AG04449 (cell line): ENCODE measurements at regions not wholly inside any gene's neighbourhood (a gene's known extent, or its start where the extent isn't known, plus 50 kb on each side); places are given as distances from the start of the nearest gene placed in this dataset.

ENCODE experiments used
- CTCF ChIA-PET: fragments of 350-600 bp; formaldehyde crosslinking; extraction: SDS; loops from one replicate; lab custom pipeline; 2021; ENCODE audit warnings: antibody characterized with exemption; lab: Yijun Ruan, JAX
- POLR2A ChIA-PET: fragments of 400-600, 350-600 bp; formaldehyde crosslinking; extraction: SDS; loops from one replicate; lab custom pipeline; 2020; ENCODE audit warnings: antibody characterized with exemption, inconsistent platforms; lab: Yijun Ruan, JAX
- DNase-seq: peaks from one replicate; pipeline ENCODE4 v3.0.0-alpha.2; 2010; ENCODE audit warnings: low read depth, low spot score
- H3K4me3 ChIP-seq: 2 replicates; pipeline ENCODE4 v1.5.1; 2011; ENCODE audit warnings: low read depth, mild to moderate bottlenecking, control low read depth, low read length
- TF ChIP-seq, protein P1 (sequence below): IDR thresholded peaks from one replicate; pipeline ENCODE4 v1.5.1; 2011; ENCODE audit warnings: mild to moderate bottlenecking, moderate library complexity, low read length, control low read depth, inconsistent platforms; ENCODE audit not compliant: insufficient read depth; ENCODE audit errors: missing control alignments

DNA sequence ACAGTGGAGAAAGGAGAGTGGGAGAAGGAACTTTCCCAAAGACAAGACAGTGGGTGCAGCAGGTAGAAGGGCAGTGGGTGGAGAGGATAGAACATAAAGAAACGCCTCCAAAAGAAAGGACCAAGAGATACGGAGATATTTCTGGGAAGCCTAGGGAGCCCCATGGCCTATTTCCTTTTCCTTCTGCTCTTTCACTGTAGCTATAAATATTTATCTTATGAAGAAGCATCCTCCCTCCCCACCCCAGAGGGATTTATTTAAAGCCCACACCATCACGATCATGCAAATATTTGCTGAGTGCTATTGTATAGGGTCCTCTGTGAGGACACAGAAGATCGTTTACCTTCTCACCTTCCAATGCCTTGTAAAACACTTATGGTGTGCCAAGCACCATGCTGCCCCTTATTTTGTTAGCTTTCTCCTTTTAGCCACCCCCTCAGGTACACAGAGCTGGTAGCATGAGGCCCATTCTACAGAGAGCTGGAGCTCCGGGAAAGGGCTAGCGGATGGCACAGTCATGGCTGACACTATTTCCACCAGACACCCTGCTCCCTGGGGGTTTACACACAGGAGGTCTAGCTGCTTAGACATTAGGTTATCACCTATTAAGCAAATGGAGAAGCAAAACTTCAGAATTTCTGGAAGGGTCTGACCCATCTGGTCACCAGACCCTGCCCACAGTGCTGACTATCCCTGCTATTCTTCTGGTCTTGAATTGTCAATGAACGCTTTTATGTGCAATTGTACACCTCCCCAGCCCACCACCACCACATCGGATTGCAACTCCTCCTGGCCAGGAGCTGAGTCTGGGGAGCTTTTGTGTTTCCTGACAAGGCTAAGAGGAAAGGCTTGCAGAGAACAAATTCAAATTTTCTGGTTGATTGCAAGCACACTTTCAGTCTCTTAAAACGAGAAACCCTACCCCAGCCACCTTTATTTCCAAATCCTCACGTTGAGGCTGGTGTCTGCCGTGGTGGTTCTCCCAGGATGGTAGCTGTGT lies 91.8 kb upstream of the KLF7 start:
- TF ChIP-seq, protein P1, sequence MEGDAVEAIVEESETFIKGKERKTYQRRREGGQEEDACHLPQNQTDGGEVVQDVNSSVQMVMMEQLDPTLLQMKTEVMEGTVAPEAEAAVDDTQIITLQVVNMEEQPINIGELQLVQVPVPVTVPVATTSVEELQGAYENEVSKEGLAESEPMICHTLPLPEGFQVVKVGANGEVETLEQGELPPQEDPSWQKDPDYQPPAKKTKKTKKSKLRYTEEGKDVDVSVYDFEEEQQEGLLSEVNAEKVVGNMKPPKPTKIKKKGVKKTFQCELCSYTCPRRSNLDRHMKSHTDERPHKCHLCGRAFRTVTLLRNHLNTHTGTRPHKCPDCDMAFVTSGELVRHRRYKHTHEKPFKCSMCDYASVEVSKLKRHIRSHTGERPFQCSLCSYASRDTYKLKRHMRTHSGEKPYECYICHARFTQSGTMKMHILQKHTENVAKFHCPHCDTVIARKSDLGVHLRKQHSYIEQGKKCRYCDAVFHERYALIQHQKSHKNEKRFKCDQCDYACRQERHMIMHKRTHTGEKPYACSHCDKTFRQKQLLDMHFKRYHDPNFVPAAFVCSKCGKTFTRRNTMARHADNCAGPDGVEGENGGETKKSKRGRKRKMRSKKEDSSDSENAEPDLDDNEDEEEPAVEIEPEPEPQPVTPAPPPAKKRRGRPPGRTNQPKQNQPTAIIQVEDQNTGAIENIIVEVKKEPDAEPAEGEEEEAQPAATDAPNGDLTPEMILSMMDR = no peak
- ChIA-PET POLR2A (interaction anchor here (0.9 to 9.3 kb wide), 10 partner anchors 18 to 114 kb away, joined by 3 to 207 read pairs (median 5); partner anchors contain the start of gene KLF7), CTCF (interaction anchor here (0.6 to 6.3 kb wide), 6 partner anchors 76 to 457 kb away, joined by 3 to 39 read pairs (median 4); no protein-coding TSS in a partner anchor)
- no peak for DNase-seq
- no peak overlapping the region for H3K4me3 ChIP-seq

DNA sequence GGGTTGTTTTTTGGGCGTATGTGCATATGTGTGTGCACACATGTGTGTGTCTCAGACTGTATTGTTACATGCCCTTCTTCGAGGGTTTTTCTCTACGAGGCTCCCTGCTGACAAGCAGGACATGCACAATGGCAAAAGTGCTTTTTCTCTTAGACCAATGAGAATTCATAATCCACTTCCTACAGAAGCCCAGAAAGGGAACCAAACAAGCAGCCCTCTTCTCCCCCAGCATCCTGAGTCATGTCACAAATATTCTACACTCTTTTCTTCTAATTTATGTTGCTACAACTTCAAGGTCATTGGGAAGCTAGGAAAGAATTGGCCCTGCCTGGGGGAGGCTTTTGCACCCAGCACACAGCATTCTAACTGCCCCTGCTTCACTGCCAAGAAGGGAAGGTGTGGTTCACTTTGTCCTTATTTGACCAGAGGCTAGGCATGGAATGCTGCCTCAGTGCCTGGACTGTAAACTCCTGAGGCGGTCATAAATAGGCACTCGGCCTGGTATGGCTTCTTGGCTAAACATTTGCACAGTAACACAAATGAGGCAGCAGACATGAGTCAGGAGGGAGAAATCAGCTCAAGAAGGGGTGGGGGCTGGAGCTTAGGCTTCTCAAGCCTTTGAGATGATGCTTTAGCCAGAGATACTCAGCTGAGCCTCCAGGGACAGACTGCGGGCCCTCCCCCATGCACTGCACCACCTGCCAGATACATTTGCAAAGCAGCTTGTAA lies 92.7 kb upstream of the KLF7 start:
- no peak overlapping the region for H3K4me3 ChIP-seq
- TF ChIP-seq, protein P1 = peak; percentile 29
- DNase-seq = peak; percentile 100
- CTCF ChIA-PET = interaction anchor here (0.6 to 6.3 kb wide), 9 partner anchors 19 to 458 kb away, joined by 3 to 39 read pairs (median 4); no protein-coding TSS in a partner anchor
- POLR2A ChIA-PET = interaction anchor here (0.7 to 9.3 kb wide), 17 partner anchors 8 to 256 kb away, joined by 3 to 207 read pairs (median 3); partner anchors contain the start of gene KLF7

DNA sequence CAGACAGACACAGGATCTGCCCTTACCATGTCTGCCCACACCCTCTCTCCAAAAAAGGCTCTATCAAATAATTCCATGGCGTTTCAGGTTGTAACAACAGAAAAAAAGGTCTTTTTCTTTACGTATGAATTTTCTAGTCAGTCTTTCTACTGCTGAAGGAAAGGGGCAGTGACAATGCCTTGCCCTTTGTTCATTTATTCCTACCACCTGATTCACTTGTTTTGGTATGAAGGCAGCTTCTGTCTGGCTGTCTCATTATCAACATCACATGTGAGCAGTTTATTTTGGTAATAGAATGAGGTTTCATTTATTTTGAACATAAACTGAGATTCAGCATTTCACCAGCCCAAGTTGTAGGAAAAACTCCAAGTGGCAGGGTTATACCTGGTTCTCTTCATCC lies 94.3 kb upstream of the KLF7 start:
- H3K4me3 ChIP-seq = no peak overlapping the region
- TF ChIP-seq, protein P1 = no peak
- DNase-seq = no peak
- ChIA-PET POLR2A (interaction anchor here (9.3 kb wide), 1 partner anchor 94 kb away, joined by 207 read pairs; the partner anchor contains the start of gene KLF7), CTCF (interaction anchor here (0.6 to 1.6 kb wide), 2 partner anchors 32 to 133 kb away, joined by 3 read pairs; no protein-coding TSS in a partner anchor)

DNA sequence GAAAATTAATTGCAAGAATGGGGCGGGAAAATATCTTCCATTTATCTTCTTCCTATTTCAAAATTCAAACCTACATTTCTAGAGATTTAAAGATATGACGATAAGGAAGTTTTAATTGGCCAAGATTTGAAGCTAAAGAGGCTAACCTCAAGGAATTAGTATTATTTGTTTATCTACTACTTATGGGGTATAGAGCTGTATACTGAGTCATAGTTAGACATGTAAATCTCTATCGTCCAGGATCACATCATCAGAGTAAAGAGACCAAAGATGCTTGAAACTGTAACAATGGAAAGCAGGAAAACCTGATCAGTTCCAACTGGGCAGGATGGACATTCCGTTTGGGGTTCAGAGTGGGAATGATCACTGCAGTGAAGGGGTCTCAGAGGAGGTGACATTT lies 95.2 kb upstream of the KLF7 start:
- ChIA-PET CTCF (interaction anchor here (0.7 to 1.1 kb wide), 2 partner anchors 14 to 212 kb away, joined by 3 to 5 read pairs; no protein-coding TSS in a partner anchor), POLR2A (interaction anchor here (0.6 to 9.3 kb wide), 3 partner anchors 22 to 95 kb away, joined by 3 to 207 read pairs (median 4); partner anchors contain the start of gene KLF7)
- DNase-seq = no peak
- no peak overlapping the region for H3K4me3 ChIP-seq
- TF ChIP-seq, protein P1 = no peak

DNA sequence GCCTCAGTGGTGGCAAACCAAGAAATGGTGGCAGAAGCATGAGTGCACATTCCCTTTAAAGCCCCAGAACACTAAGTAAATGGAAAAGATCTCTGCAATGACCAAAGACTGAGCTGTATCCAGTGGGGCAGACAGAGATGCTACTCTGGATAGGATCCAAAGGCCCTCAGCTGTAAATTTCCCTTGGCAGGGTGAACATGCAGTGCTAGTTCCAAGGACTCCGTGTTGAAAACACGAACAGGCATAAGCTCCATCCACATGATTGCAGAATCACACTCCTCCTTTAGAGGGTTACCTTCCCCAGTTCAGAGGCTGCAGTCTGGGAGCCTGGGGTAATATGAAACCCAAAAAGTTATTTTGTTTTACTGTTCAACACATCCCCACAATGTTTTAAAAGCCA lies 98.6 kb upstream of the KLF7 start:
- TF ChIP-seq, protein P1 = no peak
- ChIA-PET POLR2A (no interaction called here), CTCF (interaction anchor here (1.1 to 2.0 kb wide), 2 partner anchors 143 to 209 kb away, joined by 3 to 6 read pairs; no protein-coding TSS in a partner anchor)
- DNase-seq = no peak
- H3K4me3 ChIP-seq = no peak overlapping the region
